SK-N-SH (cell line): ENCODE measurements at regions not wholly inside any gene's neighbourhood (a gene's known extent, or its start where the extent isn't known, plus 50 kb on each side); places are given as distances from the start of the nearest gene placed in this dataset.

ENCODE experiments used
- CTCF ChIA-PET: fragments of 300-600, 350-600 bp; formaldehyde crosslinking; extraction: SDS; loops from one replicate; lab custom pipeline; 2021; lab: Yijun Ruan, JAX
- POLR2A ChIA-PET: fragments of 350-600 bp; sonication (Branson Sonifier 250); formaldehyde crosslinking; extraction: SDS; loops from one replicate; lab custom pipeline; 2020; ENCODE audit warnings: antibody characterized with exemption, inconsistent platforms; lab: Yijun Ruan, JAX
- DNase-seq: peaks from one replicate; pipeline ENCODE4 v3.0.0; 2012
- H2AFZ ChIP-seq: fragments of 200-600 bp; sonication (generic); 2 replicates; pipeline ENCODE4 v1.8.1; 2016; ENCODE audit warnings: antibody characterized with exemption, mild to moderate bottlenecking, low read depth
- H3F3A ChIP-seq: fragments of 200-600 bp; sonication (generic); replicated peaks from 2 replicates; pipeline ENCODE3; 2016; ENCODE audit warnings: antibody characterized with exemption, mild to moderate bottlenecking; ENCODE audit not compliant: insufficient read depth
- H3K27ac ChIP-seq, 2 experiments: fragments of 200-500 bp in 1 of 2; fragments of 200-600 bp in 1 of 2; sonication (Bioruptor generic) in 1 of 2; sonication (generic), shearing (Covaris generic) in 1 of 2; 2 replicates each; pipeline versions ENCODE4 v1.5.1 to v1.6.1; 2014 to 2016; ENCODE audit warnings: low read depth in 2 of 2, inconsistent platforms in 1 of 2, low read length in 1 of 2, mild to moderate bottlenecking in 1 of 2, mixed read lengths in 1 of 2
- H3K27me3 ChIP-seq: fragments of 200-600 bp; sonication (generic), shearing (Covaris generic); 2 replicates; pipeline ENCODE4 v1.6.1; 2016; ENCODE audit warnings: mixed run types; ENCODE audit not compliant: insufficient read depth
- H3K36me3 ChIP-seq, 2 experiments: fragments of 200-500 bp in 1 of 2; fragments of 200-600 bp in 1 of 2; sonication (Bioruptor generic) in 1 of 2; sonication (generic) in 1 of 2; replicated peaks in 1 of 2; 2 replicates each; pipeline versions ENCODE3 to v1.5.1; 2014 to 2016; ENCODE audit warnings: low read length in 1 of 2, mild to moderate bottlenecking in 1 of 2; ENCODE audit not compliant: insufficient read depth in 2 of 2, control insufficient read depth in 1 of 2
- H3K4me1 ChIP-seq, 2 experiments: fragments of 200-500 bp in 1 of 2; fragments of 200-600 bp in 1 of 2; sonication (Bioruptor generic) in 1 of 2; sonication (generic), shearing (Covaris generic) in 1 of 2; 2 replicates each; pipeline versions ENCODE4 v1.5.1 to v1.6.1; 2014 to 2016; ENCODE audit warnings: low read depth in 1 of 2, low read length in 1 of 2, mixed run types in 1 of 2; ENCODE audit not compliant: insufficient read depth in 2 of 2, control insufficient read depth in 1 of 2
- H3K4me2 ChIP-seq: fragments of 200-600 bp; sonication (generic), shearing (Covaris generic); 2 replicates; pipeline ENCODE4 v1.6.1; 2017; ENCODE audit warnings: mixed run types
- H3K4me3 ChIP-seq, 2 experiments: fragments of 200-500 bp in 1 of 2; fragments of 200-600 bp in 1 of 2; sonication (Bioruptor generic) in 1 of 2; sonication (generic), shearing (Covaris generic) in 1 of 2; 2 replicates each; pipeline versions ENCODE4 v1.5.1 to v1.8.1; 2014 to 2016; ENCODE audit warnings: low read depth in 2 of 2, inconsistent platforms in 1 of 2, low read length in 1 of 2, mild to moderate bottlenecking in 1 of 2, mixed read lengths in 1 of 2, moderate library complexity in 1 of 2
- H3K79me2 ChIP-seq: fragments of 200-600 bp; sonication (generic); 2 replicates; pipeline ENCODE4 v1.8.1; 2017; ENCODE audit warnings: mild to moderate bottlenecking; ENCODE audit not compliant: insufficient read depth
- H3K9ac ChIP-seq: fragments of 200-600 bp; sonication (generic); 2 replicates; pipeline ENCODE4 v1.6.1; 2017; ENCODE audit warnings: mixed run types
- H3K9me2 ChIP-seq: fragments of 200-600 bp; sonication (generic); 2 replicates; pipeline ENCODE4 v1.6.1; 2017; ENCODE audit warnings: mixed run types
- H3K9me3 ChIP-seq: fragments of 200-600 bp; sonication (generic); 2 replicates; pipeline ENCODE4 v1.6.1; 2017; ENCODE audit warnings: mixed run types, mild to moderate bottlenecking, moderate library complexity
- H4K20me1 ChIP-seq: fragments of 200-600 bp; sonication (generic); 2 replicates; pipeline ENCODE4 v1.6.1; 2017; ENCODE audit warnings: mild to moderate bottlenecking, mixed run types; ENCODE audit not compliant: insufficient read depth
- CHD2 ChIP-seq: fragments of 150-350 bp; IDR thresholded peaks from 2 replicates; pipeline ENCODE4 v1.6.1; 2018; ENCODE audit warnings: low read length; ENCODE audit not compliant: partially characterized antibody
- CTCF ChIP-seq: fragments of 200-600 bp; sonication (generic); IDR thresholded peaks from 2 replicates; pipeline ENCODE4 v1.6.1; 2017; ENCODE audit warnings: antibody characterized with exemption, mild to moderate bottlenecking, moderate library complexity
- ELF1 ChIP-seq: IDR thresholded peaks from 2 replicates; pipeline ENCODE4 v1.4.0; 2012
- EP300 ChIP-seq, 2 experiments: IDR thresholded peaks; 2 replicates each; pipeline versions ENCODE4 v1.4.0 to v1.6.1; 2012; ENCODE audit warnings: borderline replicate concordance in 1 of 2, low read depth in 1 of 2, low read length in 1 of 2
- FOSL2 ChIP-seq: IDR thresholded peaks from 2 replicates; pipeline ENCODE4 v1.4.0; 2012; ENCODE audit warnings: low read depth, mild to moderate bottlenecking, moderate library complexity, borderline replicate concordance
- FOXJ3 ChIP-seq: sonication (generic); formaldehyde crosslinking; IDR thresholded peaks from 2 replicates; pipeline ENCODE4 v1.5.1; 2020; ENCODE audit warnings: mild to moderate bottlenecking, missing genetic modification reagents
- FOXM1 ChIP-seq: IDR thresholded peaks from 2 replicates; pipeline ENCODE4 v1.4.0; 2012; ENCODE audit warnings: low read depth, mild to moderate bottlenecking
- GABPA ChIP-seq: IDR thresholded peaks from 2 replicates; pipeline ENCODE4 v1.4.0; 2012; ENCODE audit warnings: low read depth, mild to moderate bottlenecking
- IRF3 ChIP-seq: fragments of 150-350 bp; IDR thresholded peaks from 2 replicates; pipeline ENCODE4 v1.6.1; 2016; ENCODE audit warnings: mild to moderate bottlenecking, low read depth, low read length
- NRF1 ChIP-seq: IDR thresholded peaks from 2 replicates; pipeline ENCODE4 v1.6.1; 2012; ENCODE audit warnings: low read depth, mild to moderate bottlenecking, low read length
- POLR2AphosphoS5 ChIP-seq: IDR thresholded peaks from 2 replicates; pipeline ENCODE4 v1.6.1; 2012; ENCODE audit warnings: low read depth, low read length
- RCOR1 ChIP-seq: fragments of 150-350 bp; IDR thresholded peaks from 2 replicates; pipeline ENCODE4 v1.6.1; 2017; ENCODE audit warnings: antibody characterized with exemption, low read length
- REST ChIP-seq: IDR thresholded peaks from 2 replicates; pipeline ENCODE4 v1.6.1; 2012; ENCODE audit warnings: mild to moderate bottlenecking, low read depth, low read length, moderate library complexity
- SIN3A ChIP-seq: IDR thresholded peaks from 2 replicates; pipeline ENCODE4 v1.6.1; 2012; ENCODE audit warnings: low read depth, mild to moderate bottlenecking, low read length, moderate library complexity, borderline replicate concordance
- YY1 ChIP-seq: IDR thresholded peaks from 2 replicates; pipeline ENCODE4 v1.4.0; 2012; ENCODE audit warnings: low read depth, mild to moderate bottlenecking
- ZBTB33 ChIP-seq: IDR thresholded peaks from 2 replicates; pipeline ENCODE4 v1.4.0; 2012; ENCODE audit warnings: low read depth, borderline replicate concordance
- WGBS: methylation state at CpG from one replicate; pipeline ENCODE4 v1.1.6; 2017; ENCODE audit warnings: low lambda C conversion rate; 5-methylcytosine and 5-hydroxymethylcytosine counted together

- CTCF ChIA-PET, result interaction anchor here (0.5 kb wide), 1 partner anchor 75 kb away, joined by 3 read pairs; no protein-coding TSS in a partner anchor
- Histone ChIP-seq H3K9ac (no peak overlapping the region), H4K20me1 (no peaks in the 10 kb centered on the region), H3K27ac (no peak overlapping the region), H3F3A (no peaks in the 10 kb centered on the region), H3K36me3 (no peaks in the 10 kb centered on the region), H3K27me3 (no peaks in the 10 kb centered on the region), H3K79me2 (no peaks in the 10 kb centered on the region), H3K9me2 (no peaks in the 10 kb centered on the region), H3K4me1 (no peaks in the 10 kb centered on the region), H2AFZ (no peak overlapping the region), H3K4me3 (no peak overlapping the region), H3K4me2 (no peak overlapping the region), H3K9me3 (no peaks in the 10 kb centered on the region)
- 86% methylated on average over 3 of the region's 3 CpGs for WGBS
- DNase-seq, result no peak
- TF ChIP-seq POLR2AphosphoS5 (no peak), ELF1 (no peak), FOXJ3 (CRISPR knock-in tag) (no peak), RCOR1 (no peak), SIN3A (no peak), EP300 (IDR thresholded peaks at IDR 0.05; ENCODE audit: borderline replicate concordance in 1 of 2, low read depth in 1 of 2, low read length in 1 of 2) (no peak), FOXM1 (no peak), CTCF (no peak)
- POLR2A ChIA-PET, result no interaction called here
These were observed 136.0 kb upstream of the SPRY2 start for GRCh38 chr13:80476953-80477352.

GRCh38 chr13:80475718-80476117 is 134.8 kb upstream of the SPRY2 start:
- Histone ChIP-seq H3K9me3 (no peaks in the 10 kb centered on the region), H3K4me3 (no peak overlapping the region), H3K9ac (no peak overlapping the region), H4K20me1 (no peaks in the 10 kb centered on the region), H3K79me2 (no peaks in the 10 kb centered on the region), H3K27me3 (no peaks in the 10 kb centered on the region), H3F3A (no peaks in the 10 kb centered on the region), H3K4me2 (no peak overlapping the region), H3K9me2 (no peaks in the 10 kb centered on the region), H3K27ac (no peak overlapping the region), H2AFZ (no peak overlapping the region), H3K36me3 (no peaks in the 10 kb centered on the region), H3K4me1 (peaks cover 0 to 2% of the 10 kb centered on the region in 2 experiments; a peak in 2 of 4 replicates)
- ChIA-PET CTCF (interaction anchor here (0.6 kb wide), 2 partner anchors 133 to 210 kb away, joined by 3 read pairs; no protein-coding TSS in a partner anchor), POLR2A (no interaction called here)
- DNase-seq, result no peak
- no peak for TF ChIP-seq POLR2AphosphoS5
- TF ChIP-seq FOXM1, result no peak
- no peak for TF ChIP-seq FOSL2
- no peak for TF ChIP-seq NRF1
- no peak for TF ChIP-seq FOXJ3 (CRISPR knock-in tag)
- TF ChIP-seq YY1, result no peak
- no peak for TF ChIP-seq GABPA
- TF ChIP-seq ELF1, result no peak
- no peak for TF ChIP-seq CHD2
- TF ChIP-seq REST, result no peak
- no peak for TF ChIP-seq ZBTB33
- no peak for TF ChIP-seq IRF3
- 98% methylated on average over 2 of the region's 2 CpGs for WGBS
